Activated naive CD8-positive, alpha-beta T cell treated with anti-CD3 and anti-CD28 coated beads, Interleukin-2, amount 50 U/mL, for 24 hours (primary cell): ENCODE measurements at regions not wholly inside any gene's neighbourhood (a gene's known extent, or its start where the extent isn't known, plus 50 kb on each side); places are given as distances from the start of the nearest gene placed in this dataset.
"Not testable (repeated sequence)": the region's sequence is repeated elsewhere in the genome, so short reads cannot be mapped to it uniquely, and the experiment has no call there.

Experiments
- ATAC-seq: fragments of 150-1000 bp; cut with Tn5 transposase; one replicate; pipeline ENCODE4 v1.10.0; 2021
- DNase-seq: peaks from one replicate; pipeline ENCODE4 v3.0.0; 2021
- H3K27ac Mint-ChIP-seq: one replicate; pipeline ENCODE4 v1.8.0; 2021; ENCODE audit warnings: mild to moderate bottlenecking, mixed read lengths
- H3K27me3 Mint-ChIP-seq: one replicate; pipeline ENCODE4 v1.8.0; 2021; ENCODE audit warnings: mixed read lengths
- H3K36me3 Mint-ChIP-seq: one replicate; pipeline ENCODE4 v1.8.0; 2021; ENCODE audit warnings: low read depth, mixed read lengths
- H3K4me1 Mint-ChIP-seq: one replicate; pipeline ENCODE4 v1.8.0; 2021; ENCODE audit warnings: mixed read lengths
- H3K4me3 Mint-ChIP-seq: one replicate; pipeline ENCODE4 v1.8.0; 2021; ENCODE audit warnings: mild to moderate bottlenecking, moderate library complexity, mixed read lengths
- H3K9me3 Mint-ChIP-seq: one replicate; pipeline ENCODE4 v1.8.0; 2021; ENCODE audit warnings: mixed read lengths

DNA sequence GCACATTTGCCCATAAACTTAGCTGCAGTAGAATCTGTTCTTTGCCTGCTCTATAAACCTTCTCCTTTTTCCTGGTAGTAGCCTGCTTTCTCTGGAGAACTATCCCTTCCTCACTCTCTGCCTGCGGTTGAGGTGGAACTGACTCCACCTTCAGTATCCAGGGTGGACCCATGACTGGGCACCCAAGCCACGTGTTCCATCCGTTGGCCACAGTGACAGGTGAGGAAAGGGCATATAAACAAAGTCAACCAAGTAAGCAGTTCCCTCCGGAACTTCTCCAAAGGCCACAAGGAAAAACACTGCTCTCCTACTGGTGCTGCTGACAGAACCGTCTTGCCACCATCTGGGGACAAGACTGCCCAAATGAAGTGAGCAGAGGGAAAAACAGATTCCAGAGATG, 218.8 kb downstream of the TFAP2A start:
- no peak for DNase-seq
- peaks cover 8% of the 10 kb centered on the region for H3K9me3 Mint-ChIP-seq
- no peak overlapping the region for H3K4me3 Mint-ChIP-seq
- no peak for ATAC-seq
- H3K27me3 Mint-ChIP-seq: no peaks in the 10 kb centered on the region
- no peak overlapping the region for H3K27ac Mint-ChIP-seq
- no peaks in the 10 kb centered on the region for H3K4me1 Mint-ChIP-seq
- H3K36me3 Mint-ChIP-seq: no peaks in the 10 kb centered on the region

GRCh38 chr6:10194816-10195672, 219.8 kb downstream of the TFAP2A start:
- ATAC-seq: no peak
- Mint-ChIP-seq H3K9me3 (peaks cover 1% of the 10 kb centered on the region), H3K4me1 (no peaks in the 10 kb centered on the region), H3K36me3 (no peaks in the 10 kb centered on the region), H3K27ac (no peak overlapping the region), H3K27me3 (no peaks in the 10 kb centered on the region), H3K4me3 (no peak overlapping the region)
- no peak for DNase-seq

DNA sequence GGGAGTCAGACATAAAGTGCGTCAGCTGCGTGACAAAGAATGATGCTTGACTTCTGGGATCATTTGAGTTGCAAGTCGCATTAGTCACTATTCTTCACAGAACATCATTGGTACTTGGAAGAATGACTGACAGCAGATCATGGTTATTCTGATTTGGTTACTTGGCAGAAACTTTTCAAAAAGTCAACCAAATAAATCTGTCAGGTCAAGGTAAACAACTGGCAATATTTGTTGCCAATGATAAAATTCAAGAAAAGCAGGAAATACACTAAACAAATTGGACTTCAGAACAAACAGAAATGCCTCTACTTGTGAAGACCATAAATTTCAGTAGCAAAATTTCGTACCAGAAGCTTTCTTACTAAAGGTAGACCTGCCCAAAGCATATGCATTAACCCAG, 221.6 kb downstream of the TFAP2A start:
- H3K27ac Mint-ChIP-seq: no peak overlapping the region
- H3K36me3 Mint-ChIP-seq: no peaks in the 10 kb centered on the region
- no peaks in the 10 kb centered on the region for H3K4me1 Mint-ChIP-seq
- H3K27me3 Mint-ChIP-seq: no peaks in the 10 kb centered on the region
- ATAC-seq (no peak), DNase-seq (no peak)
- no peaks in the 10 kb centered on the region for H3K9me3 Mint-ChIP-seq
- H3K4me3 Mint-ChIP-seq: no peak overlapping the region

GRCh38 chr6:10190042-10190441, 224.8 kb downstream of the TFAP2A start:
- Mint-ChIP-seq H3K4me3 (no peak overlapping the region), H3K36me3 (no peaks in the 10 kb centered on the region), H3K27me3 (no peaks in the 10 kb centered on the region), H3K4me1 (no peaks in the 10 kb centered on the region), H3K9me3 (peaks cover 4% of the 10 kb centered on the region), H3K27ac (no peak overlapping the region)
- DNase-seq: no peak
- ATAC-seq: no peak

DNA sequence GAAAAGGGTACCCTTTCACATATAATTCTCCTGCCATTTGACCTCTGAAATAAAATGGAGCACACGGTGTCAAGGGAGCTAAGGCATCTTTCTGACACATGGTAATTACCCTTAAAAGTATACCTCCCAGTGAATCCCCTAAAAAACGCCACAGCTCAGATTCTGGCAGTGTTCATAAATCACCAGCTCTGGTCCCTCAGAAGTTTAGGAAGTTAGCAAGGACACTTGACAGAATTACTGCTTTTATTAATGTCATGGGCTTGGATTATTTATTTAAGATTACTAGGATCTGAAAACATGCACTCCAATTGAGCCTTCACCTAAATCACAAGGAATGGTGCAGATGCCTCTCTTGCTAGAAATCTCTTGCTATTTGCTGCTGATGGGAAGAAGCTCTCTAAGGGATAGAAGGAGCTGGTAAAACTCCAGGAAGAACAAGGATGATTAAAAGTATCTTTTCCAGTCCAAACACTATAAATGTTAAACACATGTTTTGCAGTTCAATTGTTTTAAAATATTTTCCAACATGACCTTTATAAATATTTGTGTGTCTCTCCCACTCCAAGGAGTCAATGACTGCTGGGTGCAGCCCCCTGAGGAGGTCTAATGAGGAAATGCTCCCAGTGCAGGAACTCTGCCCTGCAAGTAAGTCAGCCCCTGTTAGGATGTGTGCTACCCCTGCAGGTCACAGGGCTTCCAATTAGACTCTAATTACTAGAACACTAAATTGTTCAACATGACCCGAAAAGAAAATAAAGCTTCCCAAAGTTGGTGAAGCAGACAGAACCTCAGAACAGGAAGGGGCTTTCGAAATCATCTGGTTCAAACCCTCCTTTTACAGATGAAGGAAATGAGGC, 230.3 kb downstream of the TFAP2A start:
- H3K36me3 Mint-ChIP-seq: no peaks in the 10 kb centered on the region
- H3K4me3 Mint-ChIP-seq: no peak overlapping the region
- peaks cover 8% of the 10 kb centered on the region for H3K9me3 Mint-ChIP-seq
- no peak overlapping the region for H3K27ac Mint-ChIP-seq
- DNase-seq (no peak), ATAC-seq (no peak)
- H3K4me1 Mint-ChIP-seq: no peaks in the 10 kb centered on the region
- no peaks in the 10 kb centered on the region for H3K27me3 Mint-ChIP-seq

DNA sequence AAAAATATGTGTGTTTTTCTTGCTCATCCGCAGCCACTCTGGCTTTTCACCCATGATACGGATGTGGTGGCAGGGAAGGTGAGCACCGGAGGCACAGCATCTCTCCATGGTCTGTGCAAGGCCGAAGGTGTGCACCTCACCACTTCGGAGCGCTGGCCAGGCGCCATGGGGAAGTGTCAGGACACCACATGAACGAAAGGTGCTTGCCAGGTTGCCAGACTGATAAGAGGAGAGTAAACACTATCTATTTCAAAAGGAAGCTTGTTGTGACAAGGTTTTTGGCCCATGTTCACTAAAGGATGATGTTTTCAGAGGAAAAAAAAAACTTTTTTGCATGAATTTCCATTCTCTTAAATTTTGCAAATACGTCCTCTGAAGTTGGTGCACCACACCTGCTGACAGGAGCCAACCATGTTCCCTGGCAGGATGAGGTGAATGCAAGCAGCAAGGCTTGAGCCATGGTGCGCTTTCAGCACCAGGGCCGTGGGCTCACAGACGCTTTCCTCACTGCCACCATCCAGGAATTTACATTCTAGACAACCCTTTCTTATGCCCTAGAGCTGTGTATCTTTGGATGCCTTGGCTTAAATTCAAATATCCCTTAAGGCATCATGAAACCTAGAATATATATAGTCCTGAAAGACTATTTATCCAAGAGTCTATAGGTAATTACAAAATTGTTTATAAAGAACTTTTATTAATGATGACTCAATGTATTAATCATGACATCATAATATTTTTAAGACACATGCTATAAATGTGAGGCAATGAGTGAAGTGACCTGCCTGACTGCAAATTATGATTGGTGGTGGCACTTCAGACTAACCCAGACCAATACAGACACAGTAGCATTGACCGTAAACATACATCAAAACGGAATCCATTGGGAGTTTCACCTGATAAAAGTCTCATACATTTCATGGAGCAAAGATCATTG, 234.5 kb downstream of the TFAP2A start:
- H3K27ac Mint-ChIP-seq: no peak overlapping the region
- H3K9me3 Mint-ChIP-seq: peaks cover 4% of the 10 kb centered on the region
- DNase-seq (no peak), ATAC-seq (no peak)
- no peaks in the 10 kb centered on the region for H3K4me1 Mint-ChIP-seq
- no peaks in the 10 kb centered on the region for H3K27me3 Mint-ChIP-seq
- no peak overlapping the region for H3K4me3 Mint-ChIP-seq
- no peaks in the 10 kb centered on the region for H3K36me3 Mint-ChIP-seq

GRCh38 chr6:10177704-10178103, 237.2 kb downstream of the TFAP2A start:
- no peak overlapping the region for H3K27ac Mint-ChIP-seq
- H3K4me1 Mint-ChIP-seq: no peaks in the 10 kb centered on the region
- H3K4me3 Mint-ChIP-seq: no peak overlapping the region
- H3K27me3 Mint-ChIP-seq: no peaks in the 10 kb centered on the region
- peaks cover 4% of the 10 kb centered on the region for H3K9me3 Mint-ChIP-seq
- DNase-seq (no peak), ATAC-seq (no peak)
- H3K36me3 Mint-ChIP-seq: no peaks in the 10 kb centered on the region

- no peaks in the 10 kb centered on the region for H3K4me1 Mint-ChIP-seq
- H3K27me3 Mint-ChIP-seq: no peaks in the 10 kb centered on the region
- H3K36me3 Mint-ChIP-seq: no peaks in the 10 kb centered on the region
- H3K4me3 Mint-ChIP-seq: no peak overlapping the region
- no peak overlapping the region for H3K27ac Mint-ChIP-seq
- ATAC-seq: no peak
- peaks cover 6% of the 10 kb centered on the region for H3K9me3 Mint-ChIP-seq
- no peak for DNase-seq
These were observed 239.5 kb downstream of the TFAP2A start for GRCh38 chr6:10175362-10175761.

GRCh38 chr6:10174761-10175160, 240.1 kb downstream of the TFAP2A start:
- Mint-ChIP-seq H3K9me3 (peaks cover 6% of the 10 kb centered on the region), H3K4me3 (no peak overlapping the region), H3K27ac (no peak overlapping the region), H3K36me3 (no peaks in the 10 kb centered on the region), H3K4me1 (no peaks in the 10 kb centered on the region), H3K27me3 (no peaks in the 10 kb centered on the region)
- DNase-seq (no peak), ATAC-seq (no peak)

GRCh38 chr6:10174056-10174455, 240.8 kb downstream of the TFAP2A start:
- Mint-ChIP-seq H3K4me1 (no peaks in the 10 kb centered on the region), H3K9me3 (peaks cover 6% of the 10 kb centered on the region), H3K4me3 (no peak overlapping the region), H3K36me3 (no peaks in the 10 kb centered on the region), H3K27me3 (no peaks in the 10 kb centered on the region), H3K27ac (no peak overlapping the region)
- ATAC-seq: no peak
- no peak for DNase-seq

DNA sequence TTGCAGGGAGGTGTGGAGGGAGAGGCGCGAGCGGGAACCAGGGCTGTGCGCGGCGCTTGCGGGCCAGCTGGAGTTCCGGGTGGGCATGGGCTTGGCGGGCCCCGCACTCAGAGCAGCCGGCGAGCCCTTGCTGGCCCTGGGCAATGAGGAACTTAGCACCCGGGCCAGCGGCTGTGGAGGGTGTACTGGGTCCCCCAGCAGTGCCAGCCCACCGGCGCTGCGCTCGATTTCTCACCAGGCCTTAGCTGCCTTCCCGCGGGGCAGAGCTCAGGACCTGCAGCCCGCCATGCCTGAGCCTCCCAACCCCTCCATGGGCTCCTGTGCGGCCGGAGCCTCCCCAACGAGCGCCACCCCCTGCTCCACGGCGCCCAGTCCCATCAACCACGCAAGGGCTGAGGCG, 243.2 kb downstream of the TFAP2A start:
- H3K27me3 Mint-ChIP-seq, ATAC-seq, H3K27ac Mint-ChIP-seq, H3K4me1 Mint-ChIP-seq, H3K36me3 Mint-ChIP-seq, H3K4me3 Mint-ChIP-seq, H3K9me3 Mint-ChIP-seq, DNase-seq: not testable (repeated sequence)

DNA sequence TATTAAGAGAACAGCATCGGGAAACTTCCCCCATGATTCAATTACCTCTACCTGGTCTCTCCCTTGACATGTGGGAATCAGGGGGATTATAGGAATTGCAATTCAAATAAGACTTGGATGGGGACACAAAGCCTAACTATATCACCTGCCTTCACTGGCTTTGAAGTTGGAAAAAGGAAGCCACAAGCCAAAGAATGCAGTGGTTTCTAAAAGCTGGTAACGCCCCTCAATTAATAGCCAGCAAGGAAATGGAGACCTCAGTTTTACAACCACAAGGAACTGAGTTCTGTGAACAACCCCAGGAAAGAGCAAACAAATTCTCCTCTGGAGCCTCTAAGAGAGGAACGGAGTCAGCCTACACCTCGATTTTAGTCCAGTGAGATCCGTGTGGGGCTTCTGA, 244.1 kb downstream of the TFAP2A start:
- H3K27me3 Mint-ChIP-seq: peaks cover 2% of the 10 kb centered on the region
- H3K27ac Mint-ChIP-seq: no peak overlapping the region
- DNase-seq (no peak), ATAC-seq (no peak)
- H3K9me3 Mint-ChIP-seq: peaks cover 10% of the 10 kb centered on the region
- no peaks in the 10 kb centered on the region for H3K4me1 Mint-ChIP-seq
- H3K36me3 Mint-ChIP-seq: no peaks in the 10 kb centered on the region
- H3K4me3 Mint-ChIP-seq: no peak overlapping the region

GRCh38 chr6:10166031-10166430, 248.8 kb downstream of the TFAP2A start:
- H3K4me3 Mint-ChIP-seq: no peak overlapping the region
- H3K4me1 Mint-ChIP-seq: no peaks in the 10 kb centered on the region
- H3K27ac Mint-ChIP-seq: no peak overlapping the region
- DNase-seq: no peak
- peaks cover 6% of the 10 kb centered on the region for H3K9me3 Mint-ChIP-seq
- no peak for ATAC-seq
- no peaks in the 10 kb centered on the region for H3K36me3 Mint-ChIP-seq
- peaks cover 2% of the 10 kb centered on the region for H3K27me3 Mint-ChIP-seq

GRCh38 chr6:10163203-10163962, 251.5 kb downstream of the TFAP2A start:
- DNase-seq: no peak
- Mint-ChIP-seq H3K4me1 (no peaks in the 10 kb centered on the region), H3K36me3 (no peaks in the 10 kb centered on the region), H3K4me3 (no peak overlapping the region), H3K9me3 (peaks cover 8% of the 10 kb centered on the region), H3K27me3 (peaks cover 2% of the 10 kb centered on the region), H3K27ac (no peak overlapping the region)
- ATAC-seq: no peak
